Hepatocyte (in vitro differentiated cells): ENCODE measurements at regions not wholly inside any gene's neighbourhood (a gene's known extent, or its start where the extent isn't known, plus 50 kb on each side); places are given as distances from the start of the nearest gene placed in this dataset.

Source experiments
- EZH2 ChIP-seq: fragments of 200-600 bp; sonication (generic); IDR thresholded peaks from 2 replicates; pipeline ENCODE4 v1.6.1; 2016; ENCODE audit warnings: antibody characterized with exemption, mild to moderate bottlenecking, borderline replicate concordance
- EZH2phosphoT487 ChIP-seq: fragments of 200-600 bp; sonication (generic); IDR thresholded peaks from one replicate; pipeline ENCODE4 v1.6.1; 2018; ENCODE audit warnings: antibody characterized with exemption, mild to moderate bottlenecking, low read depth, moderate library complexity; ENCODE audit not compliant: unreplicated experiment, severe bottlenecking
- TF ChIP-seq, protein P1 (sequence below): fragments of 200-600 bp; sonication (generic); IDR thresholded peaks from 2 replicates; pipeline ENCODE4 v1.5.1; 2016; ENCODE audit warnings: antibody characterized with exemption, mild to moderate bottlenecking; ENCODE audit not compliant: poor library complexity

DNA sequence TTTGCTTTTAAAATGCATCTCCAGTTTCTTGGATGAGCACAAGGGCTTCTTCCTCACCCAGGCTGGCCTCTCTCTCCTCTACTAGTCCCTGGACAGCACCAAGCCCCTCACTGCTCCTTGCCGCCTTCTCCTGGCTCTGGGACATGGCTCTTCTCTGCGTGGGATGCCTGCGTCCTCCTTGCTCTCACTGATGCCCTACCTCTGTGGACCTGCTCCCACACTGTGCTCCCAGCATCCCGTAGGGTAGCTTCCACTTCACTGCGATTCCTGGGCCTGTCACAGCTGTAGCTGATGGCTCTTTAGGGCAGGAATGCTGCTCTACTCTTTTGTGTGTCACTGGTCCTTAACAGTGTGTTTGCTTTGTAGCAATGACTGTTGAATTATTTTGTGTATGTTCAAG, 136.3 kb downstream of the SNX19 start:
- TF ChIP-seq, protein P1, sequence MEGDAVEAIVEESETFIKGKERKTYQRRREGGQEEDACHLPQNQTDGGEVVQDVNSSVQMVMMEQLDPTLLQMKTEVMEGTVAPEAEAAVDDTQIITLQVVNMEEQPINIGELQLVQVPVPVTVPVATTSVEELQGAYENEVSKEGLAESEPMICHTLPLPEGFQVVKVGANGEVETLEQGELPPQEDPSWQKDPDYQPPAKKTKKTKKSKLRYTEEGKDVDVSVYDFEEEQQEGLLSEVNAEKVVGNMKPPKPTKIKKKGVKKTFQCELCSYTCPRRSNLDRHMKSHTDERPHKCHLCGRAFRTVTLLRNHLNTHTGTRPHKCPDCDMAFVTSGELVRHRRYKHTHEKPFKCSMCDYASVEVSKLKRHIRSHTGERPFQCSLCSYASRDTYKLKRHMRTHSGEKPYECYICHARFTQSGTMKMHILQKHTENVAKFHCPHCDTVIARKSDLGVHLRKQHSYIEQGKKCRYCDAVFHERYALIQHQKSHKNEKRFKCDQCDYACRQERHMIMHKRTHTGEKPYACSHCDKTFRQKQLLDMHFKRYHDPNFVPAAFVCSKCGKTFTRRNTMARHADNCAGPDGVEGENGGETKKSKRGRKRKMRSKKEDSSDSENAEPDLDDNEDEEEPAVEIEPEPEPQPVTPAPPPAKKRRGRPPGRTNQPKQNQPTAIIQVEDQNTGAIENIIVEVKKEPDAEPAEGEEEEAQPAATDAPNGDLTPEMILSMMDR, result no peak
- TF ChIP-seq EZH2phosphoT487 (no peak), EZH2 (no peak)
